Hematopoietic multipotent progenitor cell treated with erythropoietin and hydrocortisone succinate and interleukin-3 and kit ligand, for 17 days (in vitro differentiated cells): ENCODE measurements at regions not wholly inside any gene's neighbourhood (a gene's known extent, or its start where the extent isn't known, plus 50 kb on each side); places are given as distances from the start of the nearest gene placed in this dataset.
"Not testable (repeated sequence)": the region's sequence is repeated elsewhere in the genome, so short reads cannot be mapped to it uniquely, and the experiment has no call there.

Experiments
- DNase-seq: peaks from one replicate; pipeline ENCODE4 v3.0.0-alpha.2; 2015; ENCODE audit warnings: low spot score

DNA sequence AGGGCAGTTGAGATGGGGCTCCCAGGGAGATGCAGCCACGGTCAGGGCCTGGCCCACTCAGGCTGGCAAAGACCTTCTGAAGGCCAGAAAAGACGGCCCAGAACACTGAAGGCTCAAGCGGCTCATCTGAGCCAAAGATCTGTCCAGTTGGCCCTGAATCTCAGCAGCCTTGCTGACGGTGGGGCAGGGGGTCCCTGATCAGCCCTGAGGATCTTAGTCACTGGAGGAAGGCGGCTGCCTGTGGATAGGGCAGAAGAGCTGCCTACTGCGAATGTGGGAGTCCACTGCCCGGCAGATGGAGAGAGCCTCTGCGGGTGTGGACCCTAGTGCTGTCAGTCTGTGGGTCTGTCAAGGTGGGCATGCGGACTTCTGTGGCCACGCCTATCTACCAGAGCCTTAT lies 1738.2 kb downstream of the TP53TG3F start:
- no peak for DNase-seq

DNA sequence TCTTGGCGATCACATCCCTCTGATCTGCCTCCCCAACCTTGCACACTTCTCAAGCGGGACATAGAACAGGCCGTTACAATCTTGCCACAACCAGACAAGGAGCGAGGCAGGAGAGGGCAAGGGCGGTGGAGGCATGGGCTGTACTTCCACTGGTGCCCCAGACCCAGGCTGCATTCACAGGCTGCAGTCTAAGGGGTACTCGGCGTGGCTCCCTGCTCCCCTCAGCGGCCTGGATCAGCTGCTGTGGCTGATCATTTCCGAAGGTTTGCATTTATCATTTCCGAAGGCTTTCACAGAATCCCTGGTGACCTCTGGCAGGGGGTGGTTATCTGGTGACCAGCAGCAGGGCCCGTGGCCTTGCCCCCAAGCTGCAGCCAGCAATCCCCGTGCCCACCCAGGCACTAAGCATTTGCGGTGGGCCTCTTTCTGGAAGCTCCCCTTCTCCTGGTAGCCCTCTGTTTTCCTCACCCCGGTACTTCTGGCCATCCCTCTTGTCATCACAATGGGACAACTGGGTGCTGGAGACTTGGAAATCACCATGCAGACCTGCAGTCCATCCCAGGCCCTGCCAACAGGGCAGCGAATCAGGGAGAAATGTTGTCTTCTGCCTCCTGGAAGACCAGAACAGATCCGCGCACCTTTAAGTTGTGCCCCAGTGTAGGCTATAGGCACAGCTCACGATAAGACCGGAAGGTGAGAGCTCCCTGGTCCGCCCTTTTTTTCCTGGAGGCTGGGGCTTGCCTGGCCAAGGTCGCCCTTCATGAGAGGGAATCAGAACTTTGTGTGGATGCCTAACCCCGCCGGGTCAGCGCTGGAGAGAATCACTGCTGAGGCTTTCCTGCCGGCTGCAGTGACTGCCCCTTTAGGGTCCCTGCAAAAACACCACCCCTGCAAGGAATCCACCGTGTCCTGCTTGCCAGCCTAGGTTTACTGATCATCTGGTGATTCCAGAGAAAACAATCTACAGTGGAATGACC lies 1739.1 kb downstream of the TP53TG3F start:
- DNase-seq = no peak

- DNase-seq = no peak
Measured at GRCh38 chr16:35200662-35201061, 1741.2 kb downstream of the TP53TG3F start.

GRCh38 chr16:35201151-35201550 lies 1741.7 kb downstream of the TP53TG3F start:
- DNase-seq = no peak

DNA sequence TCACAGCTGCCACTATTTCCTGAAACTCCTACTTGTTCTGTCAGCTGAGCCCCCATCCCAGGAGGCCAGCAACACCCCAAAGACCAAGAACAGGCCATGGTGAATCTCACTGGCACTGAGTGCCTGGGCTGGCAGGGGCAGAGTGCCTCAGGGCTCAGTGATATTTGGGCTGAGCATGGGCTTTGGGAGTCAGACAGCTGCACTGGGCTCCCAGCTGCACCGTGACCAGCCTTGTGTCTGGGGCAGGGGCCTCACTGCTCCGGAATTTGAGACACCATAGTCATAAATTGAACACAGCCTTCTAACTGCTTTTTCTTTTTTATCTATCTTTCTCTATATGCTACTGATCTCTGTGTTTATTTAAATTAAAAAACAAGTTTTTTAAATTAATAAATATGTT lies 1744.2 kb downstream of the TP53TG3F start:
- no peak for DNase-seq

DNA sequence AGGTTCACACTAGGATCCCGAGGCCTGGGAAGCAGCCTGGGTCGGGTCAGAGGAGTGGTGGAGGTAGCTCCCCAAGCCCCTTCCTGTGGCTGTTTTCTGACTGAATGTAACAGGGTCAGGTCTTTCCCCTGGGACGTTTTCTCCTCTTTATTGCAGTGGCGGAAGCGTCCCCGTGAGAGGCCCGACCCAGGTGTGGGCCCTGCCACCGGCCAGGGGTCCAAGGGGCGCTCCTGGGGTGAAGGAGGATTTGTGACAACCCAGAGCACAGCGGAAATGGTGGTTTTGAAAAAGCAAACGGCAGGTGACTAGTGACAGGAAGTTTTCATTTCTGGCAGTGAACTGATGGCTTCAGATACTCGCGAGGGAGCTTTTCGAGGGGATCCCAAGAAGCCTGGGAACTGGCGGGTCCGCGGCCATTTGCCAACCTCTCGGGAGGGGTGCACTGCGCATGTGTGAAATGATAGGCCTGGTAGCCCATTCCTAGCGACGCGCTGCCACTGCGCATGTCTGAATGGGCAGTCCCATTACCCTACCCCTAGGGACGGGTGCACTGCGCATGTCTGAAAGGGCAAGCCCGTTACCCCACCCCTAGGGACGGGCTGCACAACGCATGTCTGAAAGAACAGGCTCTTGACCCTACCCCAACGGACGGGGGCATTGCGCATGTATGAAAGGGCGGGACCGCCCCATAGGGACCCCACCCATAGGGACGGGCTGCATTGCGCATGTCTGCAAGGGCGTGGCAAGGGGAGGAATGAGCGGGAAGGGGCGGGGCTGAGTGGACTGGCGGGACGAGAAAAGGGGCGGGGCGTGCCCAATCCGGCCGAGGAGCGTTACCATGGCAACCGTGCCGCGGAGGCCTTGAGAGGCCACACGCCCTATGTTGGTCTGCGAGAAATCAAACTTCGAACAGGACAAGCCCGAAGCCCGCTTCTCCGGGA lies 1747.9 kb downstream of the TP53TG3F start:
- DNase-seq = no peak

GRCh38 chr16:35208001-35208935 lies 1748.9 kb downstream of the TP53TG3F start:
- no peak for DNase-seq

GRCh38 chr16:35210681-35211433 lies 1751.4 kb downstream of the TP53TG3F start:
- no peak for DNase-seq

- DNase-seq = no peak
Measured at GRCh38 chr16:35214840-35215239, 1755.4 kb downstream of the TP53TG3F start.

DNA sequence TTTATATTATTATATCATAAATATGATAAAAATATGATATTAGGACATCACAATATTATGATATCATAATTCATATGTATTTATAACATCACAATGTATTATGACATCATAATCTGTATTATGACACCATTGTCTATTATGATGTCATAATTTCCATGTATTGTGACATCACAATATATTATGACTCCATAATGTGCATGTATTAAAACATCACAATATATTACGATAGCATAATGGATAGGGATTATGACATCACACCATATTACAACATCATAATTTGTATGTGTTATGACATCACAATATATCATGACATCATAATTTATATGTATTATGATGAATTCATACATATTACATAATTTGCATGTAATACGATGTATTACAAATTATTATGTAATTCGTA lies 1755.9 kb downstream of the TP53TG3F start:
- DNase-seq = no peak

- not testable (repeated sequence) for DNase-seq
Measured at GRCh38 chr16:35216261-35216660, 1756.8 kb downstream of the TP53TG3F start.

DNA sequence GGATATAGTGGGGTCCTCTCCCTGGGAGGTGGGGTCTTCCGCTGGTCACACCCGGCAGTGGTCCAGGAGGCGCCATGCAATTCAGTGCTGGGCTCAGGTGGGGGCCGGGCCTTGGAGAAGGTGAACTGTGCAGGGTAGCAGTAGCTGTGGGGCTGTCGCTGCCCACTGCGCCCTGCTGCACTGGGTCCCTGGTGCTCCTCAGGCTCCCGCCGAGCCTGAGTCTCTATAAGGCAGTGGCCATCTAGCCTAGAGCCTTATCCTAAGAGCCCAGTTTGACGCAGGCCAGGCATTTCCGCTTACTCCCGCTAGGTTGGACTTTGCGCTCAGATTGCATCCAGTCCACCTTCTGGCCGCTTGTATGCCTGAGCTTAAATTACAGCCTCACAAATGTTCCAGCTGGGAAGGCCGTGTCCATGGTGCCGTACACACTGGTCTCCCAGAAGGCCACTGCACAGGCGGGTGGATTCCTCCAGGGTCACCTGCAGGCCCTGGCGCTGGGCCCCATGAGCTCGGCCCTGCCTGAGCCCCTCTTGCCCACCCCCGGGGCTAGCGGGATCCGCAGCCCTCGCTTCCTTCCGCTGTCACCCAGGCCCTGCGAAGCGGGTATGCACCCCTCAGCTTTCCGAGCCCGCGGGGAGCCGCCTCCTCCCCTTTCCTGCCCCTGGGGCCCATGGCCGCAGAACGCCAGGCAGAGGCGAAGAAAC lies 1762.2 kb downstream of the TP53TG3F start:
- no peak for DNase-seq

DNA sequence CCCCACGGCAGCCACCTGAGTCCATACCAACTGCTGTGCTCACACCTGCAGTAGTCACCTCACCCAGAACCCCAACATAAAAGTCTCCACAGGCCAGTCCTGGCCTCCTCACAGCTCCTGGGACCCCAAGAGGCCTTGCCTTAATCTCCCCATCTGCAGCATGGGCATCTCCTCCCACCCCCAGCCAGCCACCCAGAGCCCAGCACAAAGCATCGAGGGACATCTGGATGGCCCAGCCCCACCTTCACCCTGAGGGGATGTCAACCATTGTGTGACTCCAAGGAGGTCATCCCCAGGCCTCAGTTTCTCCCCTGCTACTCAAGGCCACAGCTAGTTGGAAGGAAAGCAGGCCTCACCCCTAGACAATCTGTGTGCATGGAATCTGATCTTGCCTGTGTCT lies 1775.3 kb downstream of the TP53TG3F start:
- DNase-seq = no peak

- no peak for DNase-seq
Measured at GRCh38 chr16:35239561-35239960, 1780.1 kb downstream of the TP53TG3F start.

- DNase-seq = no peak
Measured at GRCh38 chr16:35249051-35249450, 1789.6 kb downstream of the TP53TG3F start.

GRCh38 chr16:35252356-35252936 lies 1793.0 kb downstream of the TP53TG3F start:
- DNase-seq = no peak

- DNase-seq = no peak
Measured at GRCh38 chr16:35255186-35255803, 1795.9 kb downstream of the TP53TG3F start.

- no peak for DNase-seq
Measured at GRCh38 chr16:35255816-35256215, 1796.4 kb downstream of the TP53TG3F start.

DNA sequence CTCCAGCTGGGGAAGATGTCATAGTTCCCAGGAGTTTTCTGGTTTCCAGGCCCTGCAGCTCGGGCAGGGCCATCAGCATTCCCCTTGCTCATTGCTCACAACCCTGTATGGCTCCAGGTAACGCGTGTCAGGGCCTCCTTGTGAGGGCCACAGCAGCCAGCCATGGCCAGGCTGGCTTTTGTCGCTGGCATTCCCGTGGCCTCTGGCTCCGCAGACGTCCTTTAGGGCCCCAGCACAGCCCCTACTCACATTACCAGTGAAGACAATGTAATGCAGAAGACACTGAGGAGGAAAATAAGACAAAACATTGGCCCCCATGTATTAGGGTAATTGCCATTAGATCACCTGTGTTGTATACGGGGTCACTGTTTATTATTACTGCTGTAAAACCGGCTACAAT lies 1799.0 kb downstream of the TP53TG3F start:
- no peak for DNase-seq
